Right ventricle myocardium inferior (tissue), 1 donor: ENCODE measurements at regions not wholly inside any gene's neighbourhood (a gene's known extent, or its start where the extent isn't known, plus 50 kb on each side); places are given as distances from the start of the nearest gene placed in this dataset.
"Not testable (repeated sequence)": the region's sequence is repeated elsewhere in the genome, so short reads cannot be mapped to it uniquely, and the experiment has no call there.

ENCODE experiments used
- ATAC-seq: fragments of 200-7000 bp; cut with Tn5 transposase; one replicate; pipeline ENCODE4 v1.9.1; 2020; ENCODE audit warnings: mild to moderate bottlenecking, moderate library complexity
- DNase-seq: peaks from one replicate; pipeline ENCODE4 v3.0.0; 2021; ENCODE audit errors: missing footprints
- intact Hi-C: fragments of 100-400 bp; cut with DNase I; formaldehyde crosslinking; loops from one replicate; pipeline ENCODE4 v1.11.0; 2022
- donor health status: DM: no; HTN: yes; CAD: no; lungs with severe emphysema.

DNA sequence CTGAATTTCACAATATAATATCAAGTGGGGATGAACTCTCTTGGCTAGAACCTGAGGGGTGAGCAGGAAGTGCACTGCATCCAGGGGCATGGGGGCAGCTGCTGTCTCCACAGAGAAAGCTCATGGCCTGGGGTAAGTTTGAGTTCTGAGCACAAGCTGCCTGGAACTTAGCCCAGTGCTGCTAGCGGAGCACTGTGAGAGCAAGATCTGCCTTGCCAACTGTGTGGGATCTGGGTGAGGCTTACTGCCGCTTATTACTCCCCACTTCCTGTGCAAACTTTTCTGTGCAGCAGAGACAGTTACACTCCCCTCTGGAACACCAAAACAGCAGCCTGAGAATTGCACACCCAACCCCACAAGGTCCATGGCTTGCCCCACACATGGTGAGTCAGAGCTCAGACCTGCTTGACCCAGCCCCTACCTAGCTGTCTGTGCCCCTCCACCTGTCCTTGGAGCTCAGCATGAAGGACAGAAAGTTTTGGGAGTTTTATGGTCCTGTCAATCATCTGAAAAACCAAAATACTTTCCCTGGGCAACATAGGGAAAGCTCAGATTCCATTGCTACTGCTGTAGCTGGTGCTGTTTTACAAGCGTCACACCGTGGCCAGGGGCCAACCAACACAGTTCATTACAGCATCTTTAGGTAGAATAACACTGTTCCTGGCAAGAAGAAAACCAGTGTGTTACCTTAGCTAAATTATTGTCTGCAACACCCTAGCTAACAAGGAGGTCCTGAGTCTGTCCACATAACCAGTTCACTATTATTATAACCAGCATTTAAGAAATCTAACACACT, 762.1 kb upstream of the NEGR1 start:
- DNase-seq (no peak), ATAC-seq (no peak)
- intact Hi-C loops: no loop called here

DNA sequence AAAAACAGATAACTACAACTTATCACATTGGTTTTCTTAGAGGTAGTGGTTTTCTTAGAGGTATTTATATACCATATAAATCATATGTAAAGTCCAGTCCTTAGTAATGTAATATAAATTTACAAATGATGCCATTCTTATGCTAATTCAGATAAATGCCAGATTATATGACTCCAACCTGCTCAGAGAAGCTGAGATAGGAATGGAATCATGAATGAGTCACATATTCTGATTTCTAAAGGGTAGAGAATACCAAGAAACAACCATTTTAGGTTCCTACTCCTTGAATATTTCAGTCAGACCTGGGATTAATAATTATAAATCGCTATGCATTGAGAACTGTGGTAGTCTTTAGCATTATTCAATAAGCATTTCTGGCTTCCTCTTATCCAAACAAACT, 760.1 kb upstream of the NEGR1 start:
- ATAC-seq (no peak), DNase-seq (no peak)
- intact Hi-C loops: no loop called here

DNA sequence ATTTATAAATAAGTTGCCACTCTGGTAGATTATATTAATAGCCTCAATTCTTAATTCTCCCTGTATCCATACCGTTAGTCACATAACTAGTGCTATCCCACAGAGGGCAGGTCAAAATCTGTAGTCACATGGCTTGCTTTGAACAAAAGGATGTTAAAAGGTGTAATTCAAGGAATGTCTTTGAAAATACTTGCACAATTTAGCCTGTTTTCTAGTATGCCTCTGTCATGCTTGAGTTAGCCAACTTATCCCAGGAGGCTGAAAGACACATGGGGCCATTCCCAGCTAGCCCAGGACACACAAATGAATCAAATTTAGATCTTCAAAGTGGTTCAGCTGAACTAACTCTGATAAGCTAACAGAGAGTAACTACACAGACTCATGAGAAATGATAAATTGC, 758.5 kb upstream of the NEGR1 start:
- intact Hi-C loops: no loop called here
- ATAC-seq (no peak), DNase-seq (no peak)

DNA sequence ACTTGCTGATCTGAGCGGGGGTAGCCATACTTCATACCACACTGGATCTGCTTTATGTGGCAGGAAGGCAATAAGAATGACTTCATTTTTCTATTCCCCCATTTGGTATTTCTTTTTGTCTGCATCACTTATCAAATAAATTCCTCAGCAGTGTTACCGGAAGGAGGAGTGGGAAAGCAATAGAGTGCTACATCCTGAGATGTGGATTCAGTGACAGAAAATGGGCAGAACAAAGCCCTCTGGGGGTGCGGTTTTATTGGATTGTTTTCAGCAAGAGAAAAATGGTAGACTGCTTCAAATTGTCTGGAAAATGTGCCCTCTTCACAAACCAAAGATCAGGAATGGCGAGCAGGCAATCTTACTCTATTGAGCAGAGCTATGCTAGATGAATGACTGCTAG, 751.9 kb upstream of the NEGR1 start:
- intact Hi-C loops: no loop called here
- ATAC-seq: no peak
- DNase-seq: no peak

DNA sequence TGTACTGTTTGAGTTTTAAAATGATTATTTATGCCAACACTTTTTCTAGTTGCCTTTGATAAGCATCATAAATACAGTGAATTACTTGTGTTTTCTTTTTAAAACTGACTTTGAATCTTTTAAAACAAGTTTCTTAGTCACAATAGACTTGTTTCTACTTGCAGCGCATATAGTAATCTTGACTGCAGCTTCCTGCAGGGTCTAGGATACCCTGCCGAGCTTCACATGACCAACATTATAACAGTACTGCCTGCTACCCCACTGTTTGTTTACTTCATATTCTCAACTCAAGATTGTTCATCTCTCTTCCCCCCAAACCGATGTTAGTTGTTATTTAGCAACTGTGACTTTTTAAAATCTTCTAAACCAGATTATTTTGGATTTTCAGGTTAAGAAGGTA, 751.3 kb upstream of the NEGR1 start:
- intact Hi-C loops: no loop called here
- ATAC-seq (no peak), DNase-seq (no peak)

DNA sequence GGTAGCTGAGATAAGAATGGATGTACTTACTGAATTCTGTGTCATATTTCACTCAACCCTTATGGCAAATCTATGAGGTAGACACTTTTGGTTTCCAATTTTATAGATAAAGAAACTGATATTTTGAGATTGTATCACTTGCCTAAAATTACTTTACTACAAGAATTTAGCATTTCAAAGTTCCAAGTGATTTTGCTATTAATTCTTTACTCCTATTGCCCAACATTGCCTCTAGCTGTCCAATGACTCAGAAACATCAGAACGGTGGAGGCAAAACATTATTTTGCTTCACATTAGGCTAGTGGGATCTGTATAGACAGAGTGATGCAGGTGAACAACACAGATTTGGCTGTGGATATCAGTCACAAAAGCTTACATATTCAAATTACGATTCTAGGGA, 747.2 kb upstream of the NEGR1 start:
- no peak for DNase-seq
- no peak for ATAC-seq
- intact Hi-C loops: no loop called here

DNA sequence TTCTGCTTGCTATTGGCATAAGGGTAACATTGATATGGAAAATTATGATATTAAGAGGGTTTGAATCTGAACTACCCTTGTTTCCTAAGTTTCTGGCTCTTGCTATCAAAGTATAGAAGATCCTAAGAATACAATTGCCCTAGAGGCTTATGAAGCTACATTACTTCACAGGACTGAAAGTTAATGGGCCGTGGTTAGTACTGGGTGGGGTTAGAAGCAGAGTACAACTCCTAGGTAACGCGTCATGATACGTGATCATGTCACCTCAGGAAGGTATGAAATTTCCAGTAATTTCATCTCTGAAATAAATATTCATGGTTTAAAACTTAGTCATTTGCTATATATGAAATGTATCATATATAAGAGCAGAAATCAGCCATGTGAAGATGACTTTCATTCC, 743.8 kb upstream of the NEGR1 start:
- ATAC-seq (no peak), DNase-seq (no peak)
- intact Hi-C loops: no loop called here

DNA sequence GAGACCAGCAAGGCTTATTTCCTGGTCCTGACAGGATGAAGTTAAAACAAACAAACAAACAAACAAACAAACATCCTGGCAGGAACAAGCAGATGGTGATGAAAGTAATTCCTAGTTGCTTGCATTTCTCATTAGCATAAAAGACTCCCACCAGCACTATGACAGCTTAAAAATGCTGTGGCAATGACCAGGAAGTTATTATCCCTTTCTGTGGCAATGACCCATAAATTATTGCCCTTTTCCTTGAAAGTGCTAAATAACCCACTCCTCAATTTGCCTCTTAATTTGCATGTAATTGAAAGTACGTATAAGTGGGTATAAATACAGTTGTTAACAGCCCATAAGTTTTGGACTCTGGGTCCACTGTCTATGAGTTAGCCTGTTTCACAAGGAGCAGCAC, 727.6 kb upstream of the NEGR1 start:
- no peak for ATAC-seq

DNA sequence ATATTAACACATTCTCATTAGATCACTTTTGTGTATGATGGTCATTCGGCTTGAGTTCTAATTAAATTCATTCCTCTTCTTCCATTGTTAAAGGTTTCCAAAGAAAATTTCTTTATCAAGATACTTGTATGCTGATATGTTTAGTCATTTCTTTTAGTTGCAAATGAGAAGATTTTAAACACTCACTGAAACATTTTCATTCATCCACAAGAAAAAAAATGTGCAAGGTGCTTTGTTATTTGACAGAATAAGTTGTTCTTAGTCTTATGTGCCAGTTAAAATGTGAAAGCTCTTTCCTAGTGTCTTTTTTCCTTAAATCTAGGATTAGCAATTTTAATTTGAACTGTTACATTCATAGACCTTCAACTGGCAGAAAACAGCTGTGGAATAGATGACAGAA, 727.0 kb upstream of the NEGR1 start:
- DNase-seq (no peak), ATAC-seq (no peak)
- intact Hi-C loops: no loop called here

More for the DNA sequence above, 727.6 kb upstream of the NEGR1 start:
- no peak for DNase-seq
- intact Hi-C loops: no loop called here

DNA sequence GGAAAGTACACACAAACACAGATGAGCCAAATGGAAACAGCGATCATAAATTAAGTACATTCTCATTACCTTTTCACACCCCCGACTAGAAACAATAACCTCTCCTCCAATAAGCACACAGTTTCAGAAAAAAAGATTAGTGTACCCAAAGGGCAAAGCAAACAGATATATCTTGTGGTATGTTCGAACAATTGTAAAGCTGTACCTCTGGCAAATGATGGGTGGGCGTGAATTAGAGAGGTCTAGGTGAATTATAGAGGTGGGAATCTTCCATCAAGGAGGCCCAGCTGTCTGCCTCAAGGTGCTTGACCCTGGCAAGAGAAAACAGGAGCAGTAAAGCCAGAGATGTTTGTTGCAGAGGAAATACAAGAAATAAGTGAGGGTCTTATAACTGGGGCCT, 715.3 kb upstream of the NEGR1 start:
- no peak for DNase-seq
- no peak for ATAC-seq
- intact Hi-C loops: no loop called here

DNA sequence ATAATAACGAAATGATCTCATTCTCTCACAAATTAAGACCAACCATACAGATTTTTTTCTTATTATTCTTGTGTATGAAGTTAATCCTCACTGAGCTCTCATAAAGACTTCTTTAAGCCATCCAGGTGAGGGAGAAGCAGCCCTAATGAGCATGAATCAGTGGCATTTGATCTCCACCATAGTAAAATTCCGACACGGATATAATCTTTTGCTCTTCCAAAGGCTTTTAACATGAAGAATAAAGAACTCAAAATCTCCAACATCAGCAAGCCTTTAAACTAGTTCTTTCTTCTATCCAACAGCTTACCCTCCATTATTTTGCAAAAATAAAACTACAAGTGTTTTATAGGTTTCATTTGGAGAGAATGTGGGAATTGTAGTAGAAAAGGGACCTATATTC, 714.7 kb upstream of the NEGR1 start:
- intact Hi-C loops: no loop called here
- ATAC-seq (no peak), DNase-seq (no peak)

DNA sequence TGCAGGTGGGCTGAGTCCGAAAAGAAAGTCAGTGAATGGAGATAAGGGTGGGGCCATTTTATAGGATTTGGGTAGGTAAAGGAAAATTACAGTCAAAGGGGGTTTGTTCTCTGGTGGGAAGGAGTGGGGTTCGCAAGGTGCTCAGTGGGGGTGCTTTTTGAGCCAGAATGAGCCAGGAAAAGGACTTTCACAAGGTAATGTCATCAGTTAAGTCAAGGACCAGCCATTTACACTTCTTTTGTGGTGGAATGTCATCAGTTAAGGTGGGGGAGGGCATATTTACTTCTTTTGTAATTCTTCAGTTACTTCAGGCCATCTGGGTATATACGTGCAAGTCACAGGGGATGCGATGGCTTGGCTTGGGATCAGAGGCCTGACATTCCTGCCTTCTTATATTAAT, 705.5 kb upstream of the NEGR1 start:
- DNase-seq, ATAC-seq, intact Hi-C loops: not testable (repeated sequence)

DNA sequence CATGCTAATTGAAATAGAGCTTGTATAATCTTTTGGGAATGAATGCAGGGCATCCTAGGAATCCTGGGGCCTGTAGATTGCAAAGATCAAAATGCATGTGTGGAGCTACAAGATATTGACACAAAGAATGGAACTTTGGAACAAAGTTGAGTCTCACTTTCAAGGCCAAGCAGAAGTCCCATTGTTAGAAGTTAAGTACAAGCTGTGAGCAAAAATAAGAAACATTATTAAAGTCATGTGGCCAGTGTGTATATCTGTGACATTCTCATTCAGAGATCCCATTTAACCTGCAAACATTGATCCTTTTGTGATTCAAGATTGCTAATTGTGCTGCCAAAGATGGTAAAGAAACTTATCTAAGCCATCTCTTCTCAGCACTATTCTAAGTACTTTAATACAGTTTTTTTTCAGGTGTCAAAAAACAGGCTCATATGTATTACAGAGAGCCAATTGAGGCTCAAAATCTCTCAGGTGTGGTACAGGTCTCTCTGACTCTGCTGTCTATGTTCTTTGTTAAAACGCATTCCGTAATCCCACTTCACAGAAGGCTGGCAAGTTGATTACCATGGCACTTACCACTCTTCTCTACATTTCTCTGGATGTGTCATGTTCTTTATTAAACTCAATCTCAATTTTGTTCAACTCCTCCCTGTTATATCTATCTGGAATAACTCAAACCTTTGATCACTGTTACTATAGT, 704.4 kb upstream of the NEGR1 start:
- no peak for ATAC-seq
- intact Hi-C loops: no loop called here
- no peak for DNase-seq

DNA sequence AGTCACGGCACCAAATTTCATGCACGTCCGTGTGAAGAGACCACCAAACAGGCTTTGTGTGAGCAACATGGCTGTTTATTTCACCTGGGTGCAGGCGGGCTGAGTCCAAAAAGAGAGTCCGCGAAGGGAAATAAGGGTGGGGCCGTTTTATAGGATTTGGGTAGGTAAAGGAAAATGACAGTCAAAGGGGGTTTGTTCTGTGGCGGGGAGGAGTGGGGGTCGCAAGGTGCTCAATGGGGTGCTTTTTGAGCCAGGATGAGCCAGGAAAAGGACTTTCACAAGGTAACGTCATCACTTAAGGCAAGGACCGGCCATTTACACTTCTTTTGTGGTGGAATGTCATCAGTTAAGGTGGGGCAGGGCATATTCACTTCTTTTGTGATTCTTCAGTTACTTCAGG, 702.7 kb upstream of the NEGR1 start:
- ATAC-seq, DNase-seq, intact Hi-C loops: not testable (repeated sequence)

DNA sequence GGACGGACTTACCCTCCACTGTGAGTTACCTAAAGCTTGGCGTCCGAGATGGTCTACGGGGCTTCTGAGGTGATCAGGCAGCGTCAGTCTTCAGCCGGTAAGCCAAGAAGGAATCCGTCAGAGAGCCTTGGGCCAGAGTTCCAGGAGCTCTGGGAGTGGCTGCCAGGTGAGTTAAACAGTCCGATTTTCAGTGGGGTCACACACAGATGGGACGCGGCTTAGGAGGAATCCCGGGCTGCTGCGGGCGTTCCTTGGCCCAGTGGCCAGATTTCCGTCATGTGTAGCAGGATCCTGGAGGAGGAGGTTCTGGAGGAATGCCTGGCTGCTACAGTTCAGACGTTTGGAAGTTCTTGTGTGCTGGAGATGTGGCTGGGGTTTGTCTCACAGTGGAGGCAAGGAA, 700.7 kb upstream of the NEGR1 start:
- ATAC-seq, DNase-seq, intact Hi-C loops: not testable (repeated sequence)

DNA sequence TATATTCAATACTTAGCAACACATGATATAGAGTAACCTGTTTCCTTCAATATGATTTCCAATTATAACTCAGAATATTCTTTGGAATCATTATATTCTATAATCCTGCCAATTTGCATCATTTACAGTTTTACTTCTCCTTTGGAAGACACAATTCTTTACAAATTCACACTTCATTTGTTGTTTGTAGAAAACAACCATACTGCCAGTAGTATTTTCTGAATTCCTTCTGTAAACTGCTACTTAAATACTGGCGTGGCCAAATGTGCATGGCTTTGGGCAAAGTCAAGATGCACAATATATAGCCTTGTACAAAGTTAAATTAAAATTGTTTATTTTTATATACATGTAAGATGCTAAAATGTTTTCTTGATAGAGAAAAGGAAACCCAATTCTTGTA, 687.1 kb upstream of the NEGR1 start:
- no peak for ATAC-seq
- intact Hi-C loops: no loop called here

DNA sequence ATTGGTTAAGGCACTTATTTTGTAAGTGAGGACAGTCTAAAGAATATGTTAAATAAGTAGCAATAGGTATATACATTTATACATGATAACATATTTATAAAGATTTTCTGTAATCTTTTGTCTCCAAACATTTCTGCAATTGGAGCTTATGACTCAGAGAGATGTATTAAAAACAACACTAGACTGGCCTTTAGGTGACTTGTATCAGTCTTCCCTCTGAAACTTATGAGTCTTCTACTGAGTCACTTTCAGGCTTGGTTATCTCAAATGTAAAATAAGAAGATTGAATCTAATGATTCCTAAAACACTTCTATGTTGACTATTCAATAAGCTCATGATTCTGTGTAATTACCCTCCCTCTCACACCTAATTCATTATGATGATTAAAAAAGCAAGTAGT, 672.6 kb upstream of the NEGR1 start:
- no peak for ATAC-seq

More for the DNA sequence above, 687.1 kb upstream of the NEGR1 start:
- no peak for DNase-seq

DNA sequence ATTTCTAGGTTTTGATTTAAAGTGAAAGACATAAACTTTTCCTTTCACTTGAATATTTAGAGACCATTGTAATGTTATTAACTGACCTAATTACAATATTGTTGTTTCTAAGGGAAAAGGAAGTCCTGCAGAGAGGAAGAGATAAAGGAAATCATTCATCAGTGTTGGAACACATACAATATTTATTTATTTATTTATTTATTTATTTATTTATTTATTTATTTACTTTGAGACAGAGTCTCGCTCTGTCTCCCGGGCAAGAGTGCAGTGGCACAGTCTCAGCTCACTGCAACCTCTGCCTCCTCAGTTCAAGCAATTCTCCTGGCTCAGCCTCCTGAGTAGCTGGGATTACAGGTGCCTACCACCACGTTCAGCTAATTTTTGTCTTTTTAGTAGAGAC, 668.6 kb upstream of the NEGR1 start:
- DNase-seq, intact Hi-C loops, ATAC-seq: not testable (repeated sequence)

More for the DNA sequence above, 672.6 kb upstream of the NEGR1 start:
- DNase-seq: no peak
- intact Hi-C loops: no loop called here

DNA sequence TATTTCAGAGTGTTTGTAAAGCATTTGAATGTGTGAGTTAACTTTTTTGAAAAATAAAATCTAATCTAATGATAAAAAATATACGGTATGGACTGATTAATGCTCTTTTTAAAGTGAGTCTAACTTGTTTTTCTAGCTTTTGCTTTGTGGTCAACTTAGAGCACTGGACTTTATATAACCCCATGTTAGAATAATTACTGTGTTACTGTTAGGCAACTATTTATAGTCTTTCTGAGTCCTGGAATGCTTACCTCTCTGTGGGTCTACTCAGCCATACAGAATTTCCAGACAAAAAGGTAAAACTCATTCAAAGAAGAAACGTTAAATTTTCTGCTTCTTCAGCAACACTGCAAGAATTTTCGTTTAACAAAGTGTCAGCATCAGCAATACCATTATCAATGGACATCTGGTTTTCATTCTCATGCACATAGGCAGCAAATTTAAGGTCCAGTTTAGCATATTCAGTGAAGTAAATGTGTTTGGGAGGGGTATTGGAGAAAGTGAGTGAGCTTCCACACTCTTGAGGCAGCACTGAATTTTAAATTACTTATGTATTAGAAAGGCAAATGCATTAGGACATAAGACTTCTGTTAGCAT, 664.7 kb upstream of the NEGR1 start:
- DNase-seq (no peak), ATAC-seq (no peak)
- intact Hi-C loops: no loop called here

DNA sequence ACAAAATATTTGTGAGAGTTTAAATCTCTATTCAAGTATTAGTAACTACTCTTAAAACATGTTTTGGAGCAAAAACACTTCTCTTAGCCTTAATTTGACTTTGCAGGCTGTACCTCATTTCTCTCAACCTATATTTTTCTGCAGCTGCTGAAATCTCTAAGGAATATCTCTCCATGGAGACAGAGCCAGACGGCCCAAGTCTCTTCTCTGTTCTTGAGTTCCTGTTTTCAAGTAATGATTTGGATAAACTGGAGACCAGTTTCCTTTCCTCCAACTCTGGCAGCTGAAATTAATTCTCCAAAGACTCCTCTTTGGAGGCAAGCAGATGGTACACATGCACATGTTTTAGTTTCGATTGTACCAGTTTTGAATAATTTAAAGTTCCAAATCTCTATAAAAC, 659.7 kb upstream of the NEGR1 start:
- DNase-seq (no peak), ATAC-seq (no peak)
- intact Hi-C loops: no loop called here
